Effector memory CD4-positive, alpha-beta T cell (primary cell): ENCODE measurements at regions not wholly inside any gene's neighbourhood (a gene's known extent, or its start where the extent isn't known, plus 50 kb on each side); places are given as distances from the start of the nearest gene placed in this dataset.
"Not testable (repeated sequence)": the region's sequence is repeated elsewhere in the genome, so short reads cannot be mapped to it uniquely, and the experiment has no call there.

Source experiments
- DNase-seq, 3 donors: peaks; one replicate each; pipeline ENCODE4 v3.0.0-alpha.2; 2020
- H3K27ac ChIP-seq: 2 replicates; pipeline ENCODE4 v1.7.0; 2013; ENCODE audit warnings: mild to moderate bottlenecking, low read length, moderate library complexity; ENCODE audit not compliant: insufficient read depth, poor library complexity, severe bottlenecking
- H3K27me3 ChIP-seq: replicated peaks from 2 replicates; pipeline ENCODE4 v1.7.0; 2013; ENCODE audit warnings: mild to moderate bottlenecking, low read length; ENCODE audit not compliant: insufficient read depth, control insufficient read depth, poor library complexity, severe bottlenecking
- H3K36me3 ChIP-seq: 2 replicates; pipeline ENCODE4 v1.7.0; 2013; ENCODE audit warnings: mild to moderate bottlenecking, low read length, moderate library complexity; ENCODE audit not compliant: control insufficient read depth, insufficient read depth
- H3K4me1 ChIP-seq: 2 replicates; pipeline ENCODE4 v1.7.0; 2013; ENCODE audit warnings: low read length, mild to moderate bottlenecking; ENCODE audit not compliant: control insufficient read depth, insufficient read depth, poor library complexity, severe bottlenecking
- H3K4me3 ChIP-seq: 2 replicates; pipeline ENCODE4 v1.7.0; 2013; ENCODE audit warnings: low read length, low read depth, mild to moderate bottlenecking; ENCODE audit not compliant: insufficient read depth, poor library complexity, severe bottlenecking
- H3K9me3 ChIP-seq: 2 replicates; pipeline ENCODE4 v1.7.0; 2013; ENCODE audit warnings: mild to moderate bottlenecking, low read length, moderate library complexity; ENCODE audit not compliant: control insufficient read depth

GRCh38 chr15:95176794-95177577 is 945.6 kb downstream of the MCTP2 start:
- Histone ChIP-seq H3K9me3 (no peaks in the 10 kb centered on the region), H3K4me1 (no peaks in the 10 kb centered on the region), H3K27ac (no peak overlapping the region), H3K27me3 (no peaks in the 10 kb centered on the region), H3K36me3 (no peaks in the 10 kb centered on the region), H3K4me3 (no peak overlapping the region)
- no peak for DNase-seq

- no peaks in the 10 kb centered on the region for H3K4me1 ChIP-seq
- H3K4me3 ChIP-seq, result no peak overlapping the region
- DNase-seq, result no peak
- no peaks in the 10 kb centered on the region for H3K27me3 ChIP-seq
- no peaks in the 10 kb centered on the region for H3K36me3 ChIP-seq
- H3K9me3 ChIP-seq, result no peaks in the 10 kb centered on the region
- H3K27ac ChIP-seq, result no peak overlapping the region
These were observed 949.2 kb downstream of the MCTP2 start for GRCh38 chr15:95180530-95180929.

- H3K4me1 ChIP-seq, result no peaks in the 10 kb centered on the region
- H3K4me3 ChIP-seq, result no peak overlapping the region
- H3K9me3 ChIP-seq, result no peaks in the 10 kb centered on the region
- H3K36me3 ChIP-seq, result no peaks in the 10 kb centered on the region
- DNase-seq, result no peak
- no peaks in the 10 kb centered on the region for H3K27me3 ChIP-seq
- no peak overlapping the region for H3K27ac ChIP-seq
These were observed 950.7 kb downstream of the MCTP2 start for GRCh38 chr15:95182091-95182490.

- Histone ChIP-seq H3K4me3 (no peak overlapping the region), H3K27me3 (no peaks in the 10 kb centered on the region), H3K27ac (no peak overlapping the region), H3K9me3 (no peaks in the 10 kb centered on the region), H3K4me1 (no peaks in the 10 kb centered on the region), H3K36me3 (no peaks in the 10 kb centered on the region)
- no peak for DNase-seq
These were observed 961.6 kb downstream of the MCTP2 start for GRCh38 chr15:95192923-95193322.

GRCh38 chr15:95194746-95195145 is 963.4 kb downstream of the MCTP2 start:
- no peak overlapping the region for H3K27ac ChIP-seq
- no peaks in the 10 kb centered on the region for H3K27me3 ChIP-seq
- no peak for DNase-seq
- H3K36me3 ChIP-seq, result no peaks in the 10 kb centered on the region
- no peaks in the 10 kb centered on the region for H3K9me3 ChIP-seq
- H3K4me1 ChIP-seq, result no peaks in the 10 kb centered on the region
- H3K4me3 ChIP-seq, result no peak overlapping the region

GRCh38 chr15:95196176-95196915 is 965.0 kb downstream of the MCTP2 start:
- Histone ChIP-seq H3K4me3 (no peak overlapping the region), H3K4me1 (no peaks in the 10 kb centered on the region), H3K9me3 (no peaks in the 10 kb centered on the region), H3K36me3 (no peaks in the 10 kb centered on the region), H3K27ac (no peak overlapping the region), H3K27me3 (no peaks in the 10 kb centered on the region)
- DNase-seq, result no peak

- H3K36me3 ChIP-seq, result no peaks in the 10 kb centered on the region
- DNase-seq, result no peak
These were observed 971.4 kb downstream of the MCTP2 start for GRCh38 chr15:95202569-95203349.

GRCh38 chr15:95205077-95205476 is 973.7 kb downstream of the MCTP2 start:
- no peaks in the 10 kb centered on the region for H3K36me3 ChIP-seq
- no peak overlapping the region for H3K27ac ChIP-seq
- no peaks in the 10 kb centered on the region for H3K27me3 ChIP-seq
- no peaks in the 10 kb centered on the region for H3K9me3 ChIP-seq
- H3K4me1 ChIP-seq, result no peaks in the 10 kb centered on the region
- no peak overlapping the region for H3K4me3 ChIP-seq
- DNase-seq, result no peak

More at GRCh38 chr15:95202569-95203349, 971.4 kb downstream of the MCTP2 start:
- H3K27ac ChIP-seq, result no peak overlapping the region
- H3K4me1 ChIP-seq, result no peaks in the 10 kb centered on the region
- H3K27me3 ChIP-seq, result no peaks in the 10 kb centered on the region
- H3K4me3 ChIP-seq, result no peak overlapping the region
- no peaks in the 10 kb centered on the region for H3K9me3 ChIP-seq

GRCh38 chr15:95205830-95206229 is 974.5 kb downstream of the MCTP2 start:
- H3K36me3 ChIP-seq, H3K4me3 ChIP-seq, H3K27ac ChIP-seq, H3K4me1 ChIP-seq, H3K27me3 ChIP-seq, DNase-seq, H3K9me3 ChIP-seq: not testable (repeated sequence)

- Histone ChIP-seq H3K36me3 (no peaks in the 10 kb centered on the region), H3K9me3 (no peaks in the 10 kb centered on the region), H3K4me1 (no peaks in the 10 kb centered on the region), H3K27me3 (no peaks in the 10 kb centered on the region), H3K4me3 (no peak overlapping the region), H3K27ac (no peak overlapping the region)
- DNase-seq, result no peak
These were observed 976.7 kb downstream of the MCTP2 start for GRCh38 chr15:95208071-95208470.
